Renal cortex interstitium (tissue), 11 donors: ENCODE measurements at regions not wholly inside any gene's neighbourhood (a gene's known extent, or its start where the extent isn't known, plus 50 kb on each side); places are given as distances from the start of the nearest gene placed in this dataset.
"Not testable (repeated sequence)": the region's sequence is repeated elsewhere in the genome, so short reads cannot be mapped to it uniquely, and the experiment has no call there.

Experiments used
- DNase-seq, 11 donors: peaks; one replicate each; pipeline ENCODE4 v3.0.0-alpha.2; 2013; ENCODE audit warnings: low read depth in 9 of 11, low spot score in 4 of 11; ENCODE audit errors: extremely low read depth in 1 of 11

- DNase-seq: peak; percentile 44 to 81 (median 70)
Measured at GRCh38 chr15:77944002-77944867, 133.3 kb downstream of the TBC1D2B start.

- no peak for DNase-seq
Measured at GRCh38 chr15:77942611-77943211, 134.8 kb downstream of the TBC1D2B start.

GRCh38 chr15:77941090-77941827, 136.3 kb downstream of the TBC1D2B start:
- DNase-seq: not testable (repeated sequence)

GRCh38 chr15:77940381-77940947, 137.0 kb downstream of the TBC1D2B start:
- DNase-seq: no peak

- no peak for DNase-seq
Measured at GRCh38 chr15:77939851-77940250, 137.7 kb downstream of the TBC1D2B start.

GRCh38 chr15:77939026-77939425, 138.5 kb downstream of the TBC1D2B start:
- not testable (repeated sequence) for DNase-seq

- DNase-seq: peak in 3 of 11 donors; percentile 23 to 32 (median 26)
Measured at GRCh38 chr15:77938546-77938945, 139.0 kb downstream of the TBC1D2B start.

GRCh38 chr15:77936567-77936966, 140.9 kb downstream of the TBC1D2B start:
- DNase-seq: not testable (repeated sequence)

GRCh38 chr15:77934516-77934915, 143.0 kb downstream of the TBC1D2B start:
- DNase-seq: not testable (repeated sequence)

GRCh38 chr15:77930907-77931306, 146.6 kb downstream of the TBC1D2B start:
- DNase-seq: not testable (repeated sequence)

GRCh38 chr15:77930490-77930889, 147.0 kb downstream of the TBC1D2B start:
- not testable (repeated sequence) for DNase-seq

- DNase-seq: not testable (repeated sequence)
Measured at GRCh38 chr15:77926789-77927188, 150.7 kb downstream of the TBC1D2B start.

GRCh38 chr15:77926296-77926695, 151.2 kb downstream of the TBC1D2B start:
- not testable (repeated sequence) for DNase-seq

GRCh38 chr15:77925101-77925500, 152.4 kb downstream of the TBC1D2B start:
- DNase-seq: not testable (repeated sequence)

GRCh38 chr15:77921664-77922063, 155.8 kb downstream of the TBC1D2B start:
- no peak for DNase-seq

GRCh38 chr15:77916966-77917635, 160.4 kb downstream of the TBC1D2B start:
- not testable (repeated sequence) for DNase-seq

GRCh38 chr15:77915961-77916330, 161.6 kb downstream of the TBC1D2B start:
- DNase-seq: not testable (repeated sequence)

GRCh38 chr15:77915261-77915960, 162.1 kb downstream of the TBC1D2B start:
- no peak for DNase-seq
